HG02642 (cell line): ENCODE measurements at regions not wholly inside any gene's neighbourhood (a gene's known extent, or its start where the extent isn't known, plus 50 kb on each side); places are given as distances from the start of the nearest gene placed in this dataset.

Experiments
- ATAC-seq: cut with Tn5 transposase; IDR thresholded peaks from one replicate; pipeline ENCODE4 v1.9.1; 2021; ENCODE audit warnings: mild to moderate bottlenecking; ENCODE audit not compliant: unreplicated experiment, poor library complexity

DNA sequence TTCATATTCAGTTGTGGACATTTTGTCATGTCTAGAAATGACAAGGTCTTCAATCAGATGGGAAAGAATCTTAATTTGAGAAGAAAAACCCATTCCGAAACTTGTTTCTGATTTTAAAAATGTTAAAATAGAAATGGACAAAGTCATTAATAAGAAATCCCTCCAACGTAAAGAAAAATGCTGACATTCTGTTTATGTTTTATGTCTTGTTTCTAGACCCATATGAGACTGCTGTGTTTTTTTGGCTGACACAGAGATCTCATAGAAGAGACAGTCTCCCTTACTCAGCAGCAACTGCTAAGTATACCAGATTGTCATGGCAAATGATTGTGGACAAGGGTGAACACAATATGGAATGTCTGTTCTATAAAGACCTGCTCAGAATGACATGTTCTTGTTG lies 538.5 kb downstream of the ZEB2 start:
- ATAC-seq, result no peak

DNA sequence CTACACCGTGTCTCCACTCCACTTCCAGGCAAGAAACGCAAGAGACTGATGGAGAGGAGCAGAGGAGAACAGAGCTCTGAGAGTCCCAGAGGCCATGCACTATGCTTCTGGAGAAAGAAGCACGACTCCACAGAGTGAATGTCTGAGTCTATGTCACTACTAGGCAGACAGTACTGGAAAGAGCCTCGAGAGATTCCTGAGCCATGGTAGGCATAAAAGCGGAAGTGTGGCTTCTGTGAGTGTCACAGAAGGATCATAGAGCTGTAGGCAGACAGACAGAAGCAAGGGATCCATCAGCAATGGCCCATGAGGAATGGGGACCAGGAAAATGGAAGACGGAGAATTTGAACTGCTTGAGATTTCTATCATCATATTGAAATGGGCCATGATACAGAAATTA lies 542.6 kb downstream of the ZEB2 start:
- ATAC-seq, result no peak

DNA sequence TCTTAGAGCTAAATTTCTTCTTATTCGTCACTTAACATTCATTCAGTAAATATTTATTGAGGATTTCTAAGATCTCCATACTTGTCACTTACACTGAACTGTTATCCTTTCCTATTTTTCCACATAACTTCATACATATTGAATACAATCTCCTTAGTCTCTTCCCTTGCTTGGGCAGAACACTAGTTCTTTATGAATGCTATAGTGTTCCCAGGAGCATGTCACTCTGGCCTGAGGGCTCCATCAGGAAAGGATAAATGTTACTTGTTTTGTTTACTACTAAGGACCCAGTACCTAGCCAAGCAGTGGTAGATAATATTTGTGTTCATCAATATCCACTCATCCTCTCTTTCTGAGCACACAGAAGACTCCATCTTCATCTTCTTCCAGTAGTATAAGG lies 544.7 kb downstream of the ZEB2 start:
- ATAC-seq, result no peak

DNA sequence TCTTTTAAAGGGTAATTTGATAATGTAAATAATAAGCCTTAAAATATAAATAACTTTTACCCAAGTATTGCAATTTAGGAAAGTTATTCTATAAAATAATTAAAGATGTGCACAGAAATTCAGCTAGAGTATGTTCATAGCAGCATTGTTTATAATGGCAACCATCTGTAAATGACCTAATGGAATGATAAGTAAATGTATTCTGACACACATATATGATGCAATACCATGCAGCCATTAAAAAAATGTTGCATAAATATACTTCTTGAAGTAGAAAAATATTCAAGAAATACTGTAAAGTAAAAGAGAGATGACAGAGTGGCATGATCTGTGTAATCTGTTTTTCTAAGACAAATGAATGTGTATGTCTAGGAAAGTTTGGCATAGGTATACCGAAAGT lies 545.7 kb downstream of the ZEB2 start:
- no peak for ATAC-seq

DNA sequence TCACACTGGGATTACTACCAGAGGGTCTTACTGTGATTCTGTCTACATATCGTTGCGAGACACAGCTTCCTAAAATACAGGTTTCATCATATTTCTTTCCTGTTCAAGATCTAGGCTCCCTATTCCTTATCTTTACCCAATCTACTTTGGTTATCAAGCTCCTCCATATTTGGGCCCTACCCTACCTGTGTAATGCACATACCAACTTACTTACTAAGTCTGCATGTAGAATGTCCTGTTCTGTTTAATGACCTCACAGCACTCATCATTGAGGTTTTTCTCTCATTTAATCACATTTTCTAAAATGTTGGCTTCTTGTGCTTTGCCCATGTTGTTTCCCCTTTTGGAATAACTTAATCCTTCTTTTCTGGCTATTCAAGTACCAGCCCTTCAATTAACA lies 551.1 kb downstream of the ZEB2 start:
- no peak for ATAC-seq

DNA sequence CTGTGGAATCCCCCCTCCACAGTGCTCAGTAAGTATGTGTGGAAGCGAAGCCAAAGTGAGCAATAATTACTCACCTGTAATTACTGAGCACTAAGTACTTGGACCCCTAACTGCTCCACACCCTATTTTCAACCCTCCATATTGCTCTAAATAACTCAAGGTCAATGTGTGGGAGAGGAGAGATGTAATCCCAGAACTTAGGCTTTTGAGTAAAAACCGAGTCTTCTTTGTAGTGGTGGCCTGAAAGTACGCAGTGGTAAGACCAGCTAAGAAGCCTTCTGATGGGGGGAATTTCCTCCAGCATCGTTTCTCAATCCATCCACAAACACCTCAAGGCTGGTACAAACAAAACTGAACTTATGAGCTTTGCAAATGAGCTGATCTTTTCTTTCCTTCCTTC lies 551.6 kb downstream of the ZEB2 start:
- no peak for ATAC-seq

DNA sequence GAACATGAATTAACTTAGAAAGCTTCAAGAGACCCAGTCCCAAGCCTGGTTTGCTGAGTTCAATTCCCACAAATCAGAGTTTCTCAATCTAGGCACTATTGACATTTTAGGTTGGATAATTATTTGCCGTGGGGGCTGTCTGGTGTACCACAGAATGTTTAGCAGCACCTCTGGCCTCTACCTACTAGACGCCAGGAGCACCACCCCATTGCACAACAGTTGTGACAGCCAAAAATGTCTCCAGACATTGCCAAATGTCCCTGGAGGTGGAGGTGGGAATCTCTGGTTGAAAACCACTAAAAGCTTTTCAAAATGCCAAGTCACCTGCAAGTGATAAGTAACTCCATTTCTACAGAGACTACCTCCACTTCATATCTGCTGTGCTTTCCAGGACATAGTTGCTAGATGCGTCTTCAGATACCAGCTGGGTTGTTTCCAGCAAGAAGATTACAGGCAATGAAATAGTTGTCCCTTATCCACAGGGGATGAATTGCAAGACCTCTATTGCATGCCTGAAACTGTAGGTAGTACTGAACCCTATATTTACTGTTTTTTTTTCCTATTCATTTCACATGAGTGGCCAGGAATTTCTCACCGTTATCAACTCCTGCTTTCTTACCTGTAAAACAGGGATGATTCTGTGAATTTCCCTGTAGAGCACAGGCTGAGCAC lies 554.3 kb downstream of the ZEB2 start:
- no peak for ATAC-seq

DNA sequence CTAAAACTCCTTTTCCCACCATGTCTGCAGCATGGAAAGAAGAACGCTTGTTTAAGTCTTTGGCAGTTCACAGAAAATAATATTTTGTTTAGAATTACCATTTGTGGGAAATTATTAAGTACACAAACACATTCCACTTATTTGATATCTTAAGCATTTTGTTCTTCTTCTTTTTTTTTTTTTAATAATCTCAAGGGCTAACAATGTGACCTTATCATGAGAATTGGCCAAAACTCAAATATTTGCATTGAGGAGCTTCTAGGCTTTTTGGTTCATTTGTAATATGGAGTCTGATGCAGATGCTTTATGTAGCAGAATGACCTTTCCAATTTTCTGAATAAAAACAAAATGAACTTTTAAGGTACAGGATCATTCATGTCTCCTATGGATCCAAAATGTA lies 555.0 kb downstream of the ZEB2 start:
- no peak for ATAC-seq

DNA sequence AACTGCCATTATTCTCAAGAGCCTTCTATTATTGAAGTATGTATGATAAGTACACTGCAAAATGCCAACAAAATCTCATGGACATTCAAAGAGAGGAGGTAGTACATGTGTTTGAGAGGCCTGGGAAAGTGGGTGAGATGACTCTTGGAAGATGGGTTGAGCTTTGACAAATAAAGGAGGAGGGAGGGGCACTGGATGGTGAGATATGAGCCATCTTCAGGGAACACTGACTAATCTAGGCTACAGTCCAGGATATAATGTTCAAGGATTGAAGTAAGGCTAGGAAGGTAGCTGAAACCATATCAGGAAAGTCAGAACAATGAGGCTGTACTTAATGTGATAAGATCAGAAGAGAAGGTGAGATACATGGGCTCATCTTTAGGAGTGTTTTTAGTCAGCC lies 559.7 kb downstream of the ZEB2 start:
- no peak for ATAC-seq

DNA sequence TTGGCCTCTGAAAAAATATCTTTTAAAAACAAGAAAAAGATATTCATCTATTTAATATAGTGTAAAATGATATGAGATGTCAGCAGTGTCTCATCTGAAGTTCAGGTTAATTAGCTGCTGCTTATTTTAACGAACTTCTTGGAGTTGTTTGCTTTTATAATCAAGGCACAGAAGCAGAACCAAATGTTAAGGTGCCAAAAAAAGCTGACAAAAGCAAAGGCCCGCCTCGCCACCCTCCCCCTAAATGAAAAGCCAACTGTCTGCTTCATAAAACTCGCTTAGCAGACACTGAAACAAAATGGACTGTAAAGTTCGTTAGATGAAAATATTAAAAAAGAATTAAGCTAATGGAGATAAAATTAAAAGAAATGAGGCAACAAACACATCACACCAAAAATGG lies 562.6 kb downstream of the ZEB2 start:
- no peak for ATAC-seq

DNA sequence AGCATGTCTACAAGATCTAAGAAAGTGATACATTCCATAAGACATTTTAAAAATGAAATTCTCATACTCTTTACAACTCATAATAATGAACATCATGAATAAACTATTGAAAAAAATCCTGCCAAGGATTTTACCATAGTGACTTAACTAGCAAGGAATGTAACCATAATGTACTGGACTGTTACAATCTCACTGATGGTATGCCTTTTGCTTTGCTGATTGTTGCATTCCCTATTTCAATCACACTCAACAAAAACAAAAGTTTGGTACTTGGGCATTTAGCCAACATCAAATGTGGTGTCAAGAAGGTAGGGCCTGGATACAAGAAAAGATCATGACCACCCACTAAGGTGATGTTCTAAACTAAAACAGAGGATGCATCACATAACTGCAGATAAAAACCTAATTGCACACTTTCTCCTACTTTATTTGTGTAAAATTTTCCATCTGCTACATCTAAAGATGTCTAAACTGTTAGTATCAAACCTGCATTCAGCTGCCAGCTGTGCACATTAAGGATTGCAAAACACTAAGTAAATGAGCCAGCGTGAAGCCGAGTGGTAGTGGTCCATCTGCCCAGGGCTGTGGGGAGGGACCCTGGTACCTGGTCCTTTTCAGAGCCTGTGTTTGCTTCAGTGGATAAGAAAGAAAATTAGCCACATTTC lies 564.4 kb downstream of the ZEB2 start:
- ATAC-seq, result no peak

DNA sequence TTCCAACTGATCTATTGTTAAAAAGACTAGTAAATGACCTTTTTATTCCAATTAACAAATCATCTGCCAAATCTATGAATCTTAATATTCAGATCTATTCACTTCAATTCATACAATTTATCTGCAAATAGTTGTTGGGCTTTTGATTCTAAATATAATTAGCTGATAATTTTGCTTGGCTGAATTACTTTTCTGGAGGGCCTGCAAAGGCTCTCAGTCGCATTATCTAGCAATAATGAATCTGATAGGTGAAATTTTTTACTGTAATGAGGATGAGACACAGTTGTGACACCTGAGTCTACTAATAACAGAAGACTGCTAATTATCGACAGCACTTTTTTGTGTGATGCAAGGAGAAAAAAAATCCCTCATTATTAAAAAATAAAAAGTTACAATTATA lies 565.1 kb downstream of the ZEB2 start:
- ATAC-seq, result no peak

DNA sequence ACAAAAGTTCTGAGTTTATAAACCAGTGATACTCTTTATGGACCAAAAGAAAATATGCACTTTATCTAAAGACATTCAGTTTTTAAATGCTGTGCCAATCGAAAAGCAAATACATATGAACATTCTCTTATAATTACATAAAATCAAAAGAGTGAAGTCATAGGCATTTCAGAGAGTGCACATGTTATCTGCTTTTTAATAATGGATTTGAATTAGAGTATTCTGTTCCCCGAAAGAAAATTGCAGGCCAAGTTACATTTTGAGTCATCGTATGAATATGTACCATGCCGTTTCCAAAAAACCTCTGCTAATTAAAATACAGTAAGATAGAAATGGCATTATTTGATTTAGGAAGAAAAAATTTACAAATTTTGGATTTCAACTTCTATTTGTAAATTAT lies 565.7 kb downstream of the ZEB2 start:
- ATAC-seq, result no peak

DNA sequence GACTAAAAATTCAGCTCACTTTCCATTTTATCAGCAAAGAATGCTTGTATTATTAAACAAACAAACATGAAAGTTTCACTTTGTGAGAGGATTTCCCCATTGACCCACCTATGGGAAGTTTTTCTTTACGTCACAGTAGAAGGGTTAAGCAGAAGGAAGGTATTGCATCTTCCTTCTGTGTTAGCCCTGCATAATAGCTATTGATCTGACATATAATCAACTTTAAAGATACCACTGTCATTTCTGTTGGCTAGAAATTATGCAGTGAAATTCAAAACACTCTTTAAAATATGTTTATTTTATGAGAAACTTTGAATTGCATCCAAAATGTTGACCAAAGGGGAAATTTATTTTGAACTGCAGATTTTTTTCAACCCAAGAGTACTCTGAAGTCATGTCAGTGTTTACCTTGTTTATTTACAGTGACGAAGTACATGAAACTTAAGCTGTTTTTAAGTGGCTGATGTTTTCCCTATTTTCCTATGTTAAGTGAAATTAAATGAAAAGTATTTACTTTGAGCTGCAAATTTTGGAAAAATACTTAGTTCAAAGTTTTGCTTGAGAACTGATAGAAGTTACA lies 566.4 kb downstream of the ZEB2 start:
- no peak for ATAC-seq

DNA sequence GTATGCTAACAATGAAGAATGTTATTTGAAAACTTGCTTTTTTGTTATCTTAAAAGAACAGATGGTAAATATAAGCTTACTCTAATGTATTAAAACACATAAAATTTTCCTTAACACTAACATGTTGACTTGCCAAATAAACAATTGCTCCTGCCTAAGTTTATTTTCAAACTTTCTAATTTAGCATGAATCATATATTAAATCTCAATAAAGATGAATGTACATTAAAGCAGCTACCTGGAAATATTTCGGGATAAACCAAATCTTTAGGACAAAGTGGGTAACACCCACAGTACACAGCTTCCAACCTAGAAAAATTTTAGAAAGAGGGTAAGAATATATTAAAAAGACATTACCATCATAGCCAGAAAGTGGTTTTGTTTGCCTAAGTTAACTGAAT lies 567.4 kb downstream of the ZEB2 start:
- no peak for ATAC-seq

DNA sequence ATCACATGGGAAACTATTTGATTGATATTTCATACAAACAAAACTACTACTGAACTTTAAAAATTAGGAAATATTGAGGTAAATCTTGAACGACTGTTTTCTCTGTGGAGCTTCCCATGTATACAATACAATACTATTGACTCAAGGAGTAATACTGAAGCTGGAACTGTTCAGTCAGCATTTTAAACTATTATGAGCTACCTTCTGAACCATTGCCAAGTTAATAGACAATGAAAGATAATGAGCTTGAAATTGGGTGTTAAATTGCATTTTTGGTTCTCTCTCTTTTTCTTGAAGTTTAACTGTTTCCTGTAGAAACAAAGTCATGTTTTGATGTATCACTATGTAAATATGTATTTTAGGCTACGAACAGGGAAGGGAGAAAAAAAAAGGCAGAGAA lies 569.2 kb downstream of the ZEB2 start:
- no peak for ATAC-seq

DNA sequence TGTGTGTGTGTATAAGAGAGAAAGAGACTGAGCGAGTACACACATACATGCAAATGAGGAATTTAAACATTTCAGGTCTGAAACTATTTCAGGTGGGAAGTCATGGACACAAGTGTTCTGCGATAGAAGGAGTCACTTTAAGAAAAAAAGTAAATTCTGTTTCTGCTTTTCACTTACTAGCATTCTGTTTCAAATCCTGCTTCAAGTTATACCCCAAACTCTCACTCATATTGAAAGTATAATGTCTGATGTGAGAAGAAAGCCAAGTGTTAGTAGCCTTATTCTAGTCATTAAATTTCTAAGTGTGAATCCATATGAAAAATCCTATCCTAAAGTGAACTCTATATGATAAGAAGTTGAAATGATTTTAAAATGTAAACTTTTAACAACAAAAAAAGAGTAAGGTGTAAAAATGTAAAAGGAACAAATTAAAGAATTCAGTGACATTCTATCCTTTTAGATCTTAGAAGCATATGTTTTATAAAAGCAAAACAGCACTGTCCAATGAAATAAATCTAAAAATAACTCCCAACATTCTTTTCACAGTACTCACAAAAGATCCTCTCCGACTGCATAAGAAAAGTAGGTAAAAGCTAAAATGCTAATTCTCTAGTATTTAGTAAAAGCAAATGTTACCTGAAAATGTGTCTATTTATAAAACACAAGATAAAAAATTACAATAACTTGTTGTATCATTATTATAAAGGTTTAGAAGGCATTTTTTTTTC lies 570.6 kb downstream of the ZEB2 start:
- ATAC-seq, result no peak

DNA sequence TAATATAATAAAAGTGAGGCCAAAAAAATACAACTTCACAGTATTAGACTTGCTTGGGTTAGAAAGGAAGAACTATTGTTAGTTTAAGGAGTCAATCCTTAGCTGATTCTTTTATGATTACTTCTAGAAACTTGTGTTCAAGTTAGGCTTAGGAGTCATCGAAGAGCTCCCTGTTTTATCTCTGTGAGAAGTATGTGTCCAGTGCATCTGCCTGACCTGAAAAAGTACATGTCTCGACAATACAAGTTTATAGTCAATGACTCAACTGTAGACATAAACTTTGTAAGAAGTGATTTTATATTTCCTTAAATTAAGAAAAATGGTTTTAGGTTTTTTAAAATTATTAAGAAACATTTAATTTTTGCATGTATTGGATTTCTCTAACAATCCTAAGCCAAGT lies 571.2 kb downstream of the ZEB2 start:
- ATAC-seq, result no peak

DNA sequence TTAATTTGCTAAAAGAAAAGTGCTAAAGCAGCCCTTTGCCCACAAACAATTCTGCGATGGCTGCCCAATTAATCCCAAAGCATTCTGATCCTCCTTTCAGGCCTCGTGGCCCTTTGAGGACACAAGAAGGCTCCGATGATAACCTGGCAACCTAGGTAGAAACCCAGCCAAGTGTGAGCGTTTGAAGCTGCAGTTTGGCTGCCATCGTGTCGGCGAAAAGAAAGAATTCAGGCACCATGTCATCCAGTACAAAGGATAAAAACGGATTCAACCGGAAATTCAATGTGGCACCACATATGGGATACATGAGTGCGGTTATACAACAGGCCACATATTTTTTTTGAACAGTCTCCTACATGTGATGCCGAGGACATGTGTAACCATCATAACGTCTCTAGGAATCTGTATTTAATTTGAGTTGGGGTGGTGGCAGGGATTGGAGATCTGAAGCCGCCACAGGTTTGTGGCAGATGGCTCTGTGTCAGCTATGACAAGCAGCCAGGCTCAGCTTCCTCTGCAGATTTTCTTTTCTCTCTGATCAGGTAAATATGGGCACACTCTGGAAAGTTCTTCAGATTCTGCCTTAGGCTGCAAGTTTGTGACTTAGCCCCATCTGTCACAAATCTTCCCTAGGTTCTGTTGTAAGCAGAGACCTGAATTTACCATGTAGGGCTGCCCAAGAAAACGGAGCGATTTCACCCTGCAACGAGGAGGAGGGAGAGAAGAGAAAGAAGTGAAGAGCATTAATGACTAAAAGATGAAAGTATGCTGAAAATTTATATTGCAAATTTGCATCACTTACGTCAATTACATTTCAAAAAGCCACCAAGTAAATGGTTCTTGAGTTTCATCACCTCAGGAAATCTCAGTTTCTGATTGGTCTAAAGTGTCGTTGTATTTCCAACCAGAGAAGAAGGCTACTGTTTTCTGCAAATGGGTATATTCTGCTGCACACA lies 573.2 kb downstream of the ZEB2 start:
- ATAC-seq, result no peak

DNA sequence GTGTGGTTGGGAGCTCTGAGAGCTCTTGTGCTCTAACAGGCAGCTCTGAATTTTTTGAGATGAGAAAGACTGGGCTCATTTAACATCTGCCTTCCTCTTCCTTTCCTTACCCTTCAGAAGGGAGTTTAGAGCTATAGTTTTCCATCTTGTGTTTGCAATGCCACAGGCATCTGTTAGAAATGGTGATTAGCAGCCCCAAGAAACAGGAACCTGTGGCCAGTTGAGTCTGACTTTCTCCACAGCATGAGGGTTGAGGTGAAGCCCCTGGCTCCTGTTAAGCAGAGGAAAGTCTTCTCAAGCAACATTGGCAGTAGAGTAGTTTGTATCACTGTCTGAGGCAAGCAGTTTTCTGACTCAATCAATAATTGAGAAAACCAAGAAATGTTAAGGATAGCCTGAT lies 577.4 kb downstream of the ZEB2 start:
- no peak for ATAC-seq
